OCI-LY1 (cell line): ENCODE measurements at regions not wholly inside any gene's neighbourhood (a gene's known extent, or its start where the extent isn't known, plus 50 kb on each side); places are given as distances from the start of the nearest gene placed in this dataset.

Source experiments
- CTCF ChIP-seq: fragments of 200-600 bp; sonication (generic), shearing (Covaris generic); IDR thresholded peaks from 2 replicates; pipeline ENCODE4 v1.5.1; 2017; ENCODE audit warnings: mild to moderate bottlenecking, antibody characterized with exemption, low read length, moderate library complexity, mixed read lengths
- EZH2 ChIP-seq: fragments of 200-600 bp; sonication (generic), shearing (Covaris generic); IDR thresholded peaks from 2 replicates; pipeline ENCODE4 v1.8.0; 2017; ENCODE audit warnings: borderline replicate concordance, mixed run types, mild to moderate bottlenecking, antibody characterized with exemption, low read length, moderate library complexity, mixed read lengths

- TF ChIP-seq CTCF (no peak), EZH2 (no peak)
Measured at GRCh38 chr4:111718763-111719559, 426.3 kb upstream of the FAM241A start.
